C4-2B (cell line): ENCODE measurements at regions not wholly inside any gene's neighbourhood (a gene's known extent, or its start where the extent isn't known, plus 50 kb on each side); places are given as distances from the start of the nearest gene placed in this dataset.

Source experiments
- ZFX ChIP-seq: fragments of 450-650 bp; IDR thresholded peaks from 2 replicates; pipeline ENCODE4 v1.6.1; 2017
- TF ChIP-seq, protein P1 (sequence below): fragments of 450-650 bp; conservative IDR thresholded peaks from 2 replicates; pipeline ENCODE4 v1.5.1; 2017; ENCODE audit warnings: mild to moderate bottlenecking

DNA sequence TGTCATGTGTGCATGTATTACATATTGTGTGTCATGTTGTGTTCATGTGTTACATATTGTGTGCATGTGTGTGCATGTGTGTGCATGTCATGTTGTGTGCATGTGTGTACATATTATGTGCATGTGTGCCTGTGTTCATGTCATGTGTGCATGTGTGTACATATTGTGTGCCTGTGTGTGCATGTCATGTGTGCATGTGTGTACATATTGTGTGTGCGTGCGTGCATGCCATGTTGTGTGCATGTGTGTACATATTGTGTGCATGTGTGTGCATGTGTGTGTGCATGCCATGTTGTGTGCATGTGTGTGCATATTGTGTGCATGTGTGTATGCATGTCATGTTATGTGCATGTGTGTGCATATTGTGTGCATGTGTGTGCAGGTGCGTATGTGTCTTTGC lies 267.1 kb downstream of the EIPR1 start:
- TF ChIP-seq, protein P1, sequence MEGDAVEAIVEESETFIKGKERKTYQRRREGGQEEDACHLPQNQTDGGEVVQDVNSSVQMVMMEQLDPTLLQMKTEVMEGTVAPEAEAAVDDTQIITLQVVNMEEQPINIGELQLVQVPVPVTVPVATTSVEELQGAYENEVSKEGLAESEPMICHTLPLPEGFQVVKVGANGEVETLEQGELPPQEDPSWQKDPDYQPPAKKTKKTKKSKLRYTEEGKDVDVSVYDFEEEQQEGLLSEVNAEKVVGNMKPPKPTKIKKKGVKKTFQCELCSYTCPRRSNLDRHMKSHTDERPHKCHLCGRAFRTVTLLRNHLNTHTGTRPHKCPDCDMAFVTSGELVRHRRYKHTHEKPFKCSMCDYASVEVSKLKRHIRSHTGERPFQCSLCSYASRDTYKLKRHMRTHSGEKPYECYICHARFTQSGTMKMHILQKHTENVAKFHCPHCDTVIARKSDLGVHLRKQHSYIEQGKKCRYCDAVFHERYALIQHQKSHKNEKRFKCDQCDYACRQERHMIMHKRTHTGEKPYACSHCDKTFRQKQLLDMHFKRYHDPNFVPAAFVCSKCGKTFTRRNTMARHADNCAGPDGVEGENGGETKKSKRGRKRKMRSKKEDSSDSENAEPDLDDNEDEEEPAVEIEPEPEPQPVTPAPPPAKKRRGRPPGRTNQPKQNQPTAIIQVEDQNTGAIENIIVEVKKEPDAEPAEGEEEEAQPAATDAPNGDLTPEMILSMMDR: no peak
- TF ChIP-seq ZFX: no peak
